HG03280 (cell line): ENCODE measurements at regions not wholly inside any gene's neighbourhood (a gene's known extent, or its start where the extent isn't known, plus 50 kb on each side); places are given as distances from the start of the nearest gene placed in this dataset.

Experiments used
- ATAC-seq: cut with Tn5 transposase; IDR thresholded peaks from one replicate; pipeline ENCODE4 v1.9.1; 2021; ENCODE audit warnings: mild to moderate bottlenecking, moderate library complexity; ENCODE audit not compliant: unreplicated experiment

GRCh38 chr3:180828723-180829408, 83.6 kb upstream of the FXR1 start:
- ATAC-seq: no peak

GRCh38 chr3:180829409-180830405, 82.8 kb upstream of the FXR1 start:
- ATAC-seq: no peak

GRCh38 chr3:180835501-180835900, 77.0 kb upstream of the FXR1 start:
- no peak for ATAC-seq

GRCh38 chr3:180836766-180837165, 75.7 kb upstream of the FXR1 start:
- ATAC-seq: no peak

GRCh38 chr3:180854887-180855286, 57.6 kb upstream of the FXR1 start:
- ATAC-seq: no peak

GRCh38 chr3:180855364-180855763, 57.1 kb upstream of the FXR1 start:
- peak; percentile 78 for ATAC-seq

- no peak for ATAC-seq
Observed at GRCh38 chr3:180855956-180856355, 56.5 kb upstream of the FXR1 start.

- ATAC-seq: no peak
Observed at GRCh38 chr3:180860180-180860858, 52.2 kb upstream of the FXR1 start.
